ENCODE measurements at regions not wholly inside any gene's neighbourhood (a gene's known extent, or its start where the extent isn't known, plus 50 kb on each side); places are given as distances from the start of the nearest gene placed in this dataset.
"Not testable (repeated sequence)": the region's sequence is repeated elsewhere in the genome, so short reads cannot be mapped to it uniquely, and the experiment has no call there.

- no peak for DNase-seq (ENCODE audit: missing footprints)
- intact Hi-C loops (cut with DNase I): no loop called here
- ATAC-seq: no peak
These were observed 365.1 kb upstream of the CCNH start for GRCh38 chr5:87777877-87778276.

- DNase-seq (ENCODE audit: missing footprints) (no peak), ATAC-seq (no peak)
- intact Hi-C loops (cut with DNase I): no loop called here
These were observed 364.1 kb upstream of the CCNH start for GRCh38 chr5:87776785-87777184.

DNA sequence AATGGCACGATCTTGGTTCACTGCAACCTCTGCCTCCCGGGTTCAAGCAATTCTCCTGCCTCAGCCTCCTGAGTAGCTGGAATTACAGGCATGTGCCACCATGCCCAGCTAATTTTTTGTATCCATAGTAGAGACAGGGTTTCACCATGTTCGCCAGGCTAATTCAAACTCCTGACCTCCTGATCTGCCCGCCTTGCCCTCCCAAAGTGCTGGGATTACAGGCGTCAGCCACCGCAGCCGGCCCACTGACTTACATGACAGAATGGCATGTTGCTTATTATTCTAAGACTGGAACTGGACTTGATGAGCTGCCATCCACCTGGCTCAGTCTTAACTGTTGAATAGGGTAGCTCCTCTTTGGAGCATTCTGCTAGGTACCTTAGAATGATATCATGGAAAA lies 363.6 kb upstream of the CCNH start:
- intact Hi-C loops (cut with DNase I); DNase-seq (ENCODE audit: missing footprints); ATAC-seq: not testable (repeated sequence)

GRCh38 chr5:87775228-87775627 lies 362.5 kb upstream of the CCNH start:
- no peak for ATAC-seq
- intact Hi-C loops (cut with DNase I): no loop called here
- DNase-seq (ENCODE audit: missing footprints): no peak

GRCh38 chr5:87774804-87775203 lies 362.1 kb upstream of the CCNH start:
- intact Hi-C loops (cut with DNase I): no loop called here
- DNase-seq (ENCODE audit: missing footprints): no peak

GRCh38 chr5:87770601-87771121 lies 357.9 kb upstream of the CCNH start:
- DNase-seq (ENCODE audit: missing footprints) (no peak), ATAC-seq (no peak)
- intact Hi-C loops (cut with DNase I): no loop called here

More at GRCh38 chr5:87774804-87775203, 362.1 kb upstream of the CCNH start:
- ATAC-seq: no peak

DNA sequence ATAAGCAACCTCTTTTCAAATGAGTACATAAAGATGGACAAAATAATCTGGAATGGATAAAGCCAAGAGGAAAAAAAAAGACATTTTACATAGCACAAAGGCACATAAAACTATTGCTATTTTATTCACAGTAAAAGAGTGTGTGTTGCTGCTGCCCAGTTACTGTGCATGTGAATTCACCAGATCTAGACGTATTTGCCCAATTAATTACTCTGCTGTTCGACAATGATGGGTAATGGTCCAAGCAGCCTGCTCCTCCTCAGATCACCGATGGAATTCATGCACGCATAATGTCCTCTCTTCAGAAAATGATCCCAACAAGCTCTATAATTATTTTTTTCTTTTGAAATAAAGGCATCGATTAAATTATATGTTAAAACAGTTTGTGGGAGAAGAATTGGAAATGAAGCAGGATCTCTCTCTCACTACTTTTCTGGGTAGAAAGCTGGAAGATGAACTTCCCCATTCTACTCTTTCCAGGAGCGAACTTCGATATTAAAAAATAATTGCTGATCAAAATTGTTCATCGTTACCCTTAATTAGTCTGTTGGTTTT lies 357.4 kb upstream of the CCNH start:
- DNase-seq (ENCODE audit: missing footprints): no peak
- intact Hi-C loops (cut with DNase I): no loop called here

DNA sequence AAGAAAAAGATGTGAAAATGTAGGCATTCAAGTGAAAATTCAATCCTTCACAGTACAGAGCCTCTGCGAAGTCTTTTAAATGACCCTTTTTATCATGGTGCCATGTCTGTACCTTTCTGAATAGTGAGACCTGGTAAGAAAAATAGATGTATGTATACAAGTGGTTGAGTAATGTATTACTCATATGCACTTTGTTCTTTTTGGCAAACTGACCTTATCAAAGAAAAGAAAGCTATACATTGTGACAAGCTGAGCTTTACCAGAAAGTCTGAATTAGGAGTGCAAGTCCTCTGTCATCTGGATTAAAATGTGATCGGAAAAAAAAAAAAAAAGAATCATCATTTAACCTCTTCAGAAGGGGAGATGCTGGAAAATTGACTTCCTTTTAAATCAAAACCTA lies 356.4 kb upstream of the CCNH start:
- DNase-seq (ENCODE audit: missing footprints) (no peak), ATAC-seq (no peak)
- intact Hi-C loops (cut with DNase I): no loop called here

More for the DNA sequence above, 357.4 kb upstream of the CCNH start:
- no peak for ATAC-seq

GRCh38 chr5:87768190-87768589 lies 355.5 kb upstream of the CCNH start:
- intact Hi-C loops (cut with DNase I): no loop called here
- ATAC-seq: no peak
- DNase-seq (ENCODE audit: missing footprints): no peak

DNA sequence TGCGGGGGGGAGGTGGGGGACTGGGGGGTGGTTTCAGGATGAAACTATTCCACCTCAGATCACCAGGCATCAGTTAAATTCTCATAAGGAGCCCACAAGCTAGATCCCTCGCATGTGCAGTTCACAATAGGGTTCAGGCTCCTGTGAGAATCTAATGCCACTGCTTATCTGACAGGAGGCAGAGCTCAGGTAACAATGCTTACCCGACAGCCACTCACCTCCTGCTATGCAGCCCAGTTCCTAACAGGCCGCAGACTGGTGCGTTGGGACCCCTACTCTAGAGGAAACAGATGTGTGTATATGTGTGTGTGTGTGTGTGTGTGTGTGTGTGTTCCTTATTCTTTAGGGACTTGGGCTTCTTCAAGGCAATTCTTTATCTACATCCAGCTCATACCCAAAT lies 352.3 kb upstream of the CCNH start:
- no peak for DNase-seq (ENCODE audit: missing footprints)
- no peak for ATAC-seq
- intact Hi-C loops (cut with DNase I): no loop called here

DNA sequence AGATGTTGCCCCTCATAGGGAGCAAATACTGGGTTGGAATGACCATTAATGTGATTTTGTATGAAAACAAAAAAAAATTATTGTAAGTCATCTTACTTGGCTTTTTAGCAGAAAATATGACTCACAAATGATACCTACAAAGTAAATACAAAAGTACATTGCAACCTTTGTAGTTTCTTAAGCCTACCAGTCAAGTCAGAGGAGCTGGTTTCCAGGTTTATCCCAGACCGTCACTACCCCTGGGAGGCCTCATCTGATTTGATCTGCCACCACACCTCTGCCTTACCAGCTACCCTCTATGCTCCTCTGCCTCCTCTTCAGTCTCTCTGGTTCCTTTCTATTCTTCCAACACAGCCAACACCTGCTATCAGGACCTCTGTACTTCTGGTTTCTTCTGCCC lies 349.9 kb upstream of the CCNH start:
- intact Hi-C loops (cut with DNase I): no loop called here
- no peak for DNase-seq (ENCODE audit: missing footprints)
- ATAC-seq: no peak

- intact Hi-C loops (cut with DNase I): no loop called here
- no peak for ATAC-seq
- DNase-seq (ENCODE audit: missing footprints): no peak
These were observed 344.2 kb upstream of the CCNH start for GRCh38 chr5:87756951-87757350.

- intact Hi-C loops (cut with DNase I): no loop called here
- ATAC-seq (no peak), DNase-seq (ENCODE audit: missing footprints) (no peak)
These were observed 342.6 kb upstream of the CCNH start for GRCh38 chr5:87755360-87755759.

- no peak for DNase-seq (ENCODE audit: missing footprints)
- no peak for ATAC-seq
- intact Hi-C loops (cut with DNase I): no loop called here
These were observed 341.5 kb upstream of the CCNH start for GRCh38 chr5:87754009-87754757.

DNA sequence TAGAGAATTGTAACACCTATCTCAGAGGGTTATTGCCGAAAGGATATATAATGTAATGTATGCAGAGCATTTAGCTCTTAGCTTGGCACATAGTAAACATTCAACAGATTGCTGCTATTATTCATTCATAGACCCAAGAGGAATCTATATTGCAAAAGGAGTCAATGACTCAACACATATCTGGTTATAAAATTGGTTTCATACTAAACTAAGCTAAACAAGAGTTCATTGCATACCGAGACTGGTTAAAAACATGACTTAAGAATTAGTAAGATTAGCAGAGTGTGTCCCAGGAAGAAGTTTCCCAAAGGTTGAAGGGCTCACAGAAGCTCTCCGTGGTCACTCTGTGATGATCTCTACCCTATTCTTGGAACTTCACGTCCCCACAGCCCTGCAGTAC lies 339.6 kb upstream of the CCNH start:
- no peak for ATAC-seq
- DNase-seq (ENCODE audit: missing footprints): no peak
- intact Hi-C loops (cut with DNase I): no loop called here

- no peak for DNase-seq (ENCODE audit: missing footprints)
- intact Hi-C loops (cut with DNase I): no loop called here
- no peak for ATAC-seq
These were observed 339.1 kb upstream of the CCNH start for GRCh38 chr5:87751824-87752223.

DNA sequence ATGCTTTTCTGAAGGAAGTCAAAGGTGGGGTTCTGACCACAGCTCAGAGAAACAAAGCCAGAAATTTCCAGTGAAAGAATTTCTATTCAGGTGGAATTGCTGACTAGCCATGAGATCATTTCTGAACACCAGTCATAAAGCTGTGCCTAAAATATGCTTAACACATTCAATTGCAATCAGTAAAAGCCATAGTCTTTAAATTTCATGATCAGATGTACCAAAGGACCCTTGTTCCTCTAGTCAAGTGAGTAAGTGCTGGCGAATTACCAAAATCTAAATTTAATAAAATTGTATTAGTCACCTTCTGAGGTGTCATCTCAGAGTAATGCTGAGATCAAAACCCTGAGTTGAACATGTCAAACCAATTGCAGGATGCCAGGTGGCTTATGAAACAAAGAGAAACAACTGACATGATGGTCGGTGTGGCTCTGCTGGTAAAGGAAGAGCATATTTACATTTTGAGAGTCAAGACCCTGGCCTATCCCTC lies 334.2 kb upstream of the CCNH start:
- intact Hi-C loops (cut with DNase I): no loop called here
- DNase-seq (ENCODE audit: missing footprints) (no peak), ATAC-seq (no peak)

GRCh38 chr5:87746341-87746740 lies 333.6 kb upstream of the CCNH start:
- no peak for ATAC-seq
- intact Hi-C loops (cut with DNase I): no loop called here

GRCh38 chr5:87741881-87742280 lies 329.2 kb upstream of the CCNH start:
- intact Hi-C loops (cut with DNase I): no loop called here
- no peak for ATAC-seq
- no peak for DNase-seq (ENCODE audit: missing footprints)

More at GRCh38 chr5:87746341-87746740, 333.6 kb upstream of the CCNH start:
- DNase-seq (ENCODE audit: missing footprints): no peak

- no peak for DNase-seq (ENCODE audit: missing footprints)
- intact Hi-C loops (cut with DNase I): no loop called here
These were observed 323.2 kb upstream of the CCNH start for GRCh38 chr5:87735923-87736322.

More at GRCh38 chr5:87735923-87736322, 323.2 kb upstream of the CCNH start:
- no peak for ATAC-seq

Measured in Right ventricle myocardium inferior (tissue), 1 donor.